ENCODE measurements at regions not wholly inside any gene's neighbourhood (a gene's known extent, or its start where the extent isn't known, plus 50 kb on each side); places are given as distances from the start of the nearest gene placed in this dataset.

DNA sequence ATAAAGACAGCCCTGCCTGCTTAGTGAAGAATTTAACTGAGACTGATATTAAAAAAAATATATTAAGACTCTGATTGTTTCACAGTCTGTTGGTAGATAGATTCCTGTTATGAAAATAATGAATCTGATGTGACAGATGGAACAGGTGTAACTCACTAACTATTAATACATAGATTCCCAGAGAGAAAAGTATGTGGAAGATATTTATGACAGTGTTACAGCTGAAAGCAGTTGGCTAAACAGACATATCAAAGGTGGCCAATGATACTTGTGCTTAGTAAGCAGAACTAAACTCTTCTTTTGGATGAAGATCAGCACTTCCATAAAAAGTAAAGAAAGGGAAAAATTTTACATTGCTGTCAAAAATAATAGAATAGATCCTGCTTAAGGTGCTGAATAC is 598.2 kb upstream of the CA10 start:
- TF ChIP-seq REST (IDR thresholded peaks at IDR 0.05; ENCODE audit: low read depth), result no peak
- TF ChIP-seq CTCF (IDR thresholded peaks at IDR 0.05 in 2 of 3, conservative IDR thresholded peaks at IDR 0.05 in 1 of 3; ENCODE audit: borderline replicate concordance in 1 of 3, insufficient read depth in 1 of 3, low read depth in 2 of 3, low read length in 2 of 3), result no peak
- TF ChIP-seq MAX (IDR thresholded peaks at IDR 0.05), result no peak
- TF ChIP-seq CEBPB (IDR thresholded peaks at IDR 0.05; ENCODE audit: low read depth), result no peak
- no peak for TF ChIP-seq EZH2phosphoT487 (IDR thresholded peaks at IDR 0.05; ENCODE audit: borderline replicate concordance)
- no peak for TF ChIP-seq POLR2A (IDR thresholded peaks at IDR 0.05; ENCODE audit: borderline replicate concordance, extremely low read depth, insufficient read depth, insufficient read length)
- TF ChIP-seq EGR1 (IDR thresholded peaks at IDR 0.05; ENCODE audit: low read depth), result no peak

Data from HCT116 (cell line).